GM19397 (cell line): ENCODE measurements at regions not wholly inside any gene's neighbourhood (a gene's known extent, or its start where the extent isn't known, plus 50 kb on each side); places are given as distances from the start of the nearest gene placed in this dataset.
"Not testable (repeated sequence)": the region's sequence is repeated elsewhere in the genome, so short reads cannot be mapped to it uniquely, and the experiment has no call there.

Source experiments
- ATAC-seq: cut with Tn5 transposase; IDR thresholded peaks from one replicate; pipeline ENCODE4 v1.9.1; 2021; ENCODE audit warnings: mild to moderate bottlenecking, moderate library complexity; ENCODE audit not compliant: unreplicated experiment

GRCh38 chr11:130979386-130979972 is 63.2 kb upstream of the SNX19 start:
- ATAC-seq, result no peak

DNA sequence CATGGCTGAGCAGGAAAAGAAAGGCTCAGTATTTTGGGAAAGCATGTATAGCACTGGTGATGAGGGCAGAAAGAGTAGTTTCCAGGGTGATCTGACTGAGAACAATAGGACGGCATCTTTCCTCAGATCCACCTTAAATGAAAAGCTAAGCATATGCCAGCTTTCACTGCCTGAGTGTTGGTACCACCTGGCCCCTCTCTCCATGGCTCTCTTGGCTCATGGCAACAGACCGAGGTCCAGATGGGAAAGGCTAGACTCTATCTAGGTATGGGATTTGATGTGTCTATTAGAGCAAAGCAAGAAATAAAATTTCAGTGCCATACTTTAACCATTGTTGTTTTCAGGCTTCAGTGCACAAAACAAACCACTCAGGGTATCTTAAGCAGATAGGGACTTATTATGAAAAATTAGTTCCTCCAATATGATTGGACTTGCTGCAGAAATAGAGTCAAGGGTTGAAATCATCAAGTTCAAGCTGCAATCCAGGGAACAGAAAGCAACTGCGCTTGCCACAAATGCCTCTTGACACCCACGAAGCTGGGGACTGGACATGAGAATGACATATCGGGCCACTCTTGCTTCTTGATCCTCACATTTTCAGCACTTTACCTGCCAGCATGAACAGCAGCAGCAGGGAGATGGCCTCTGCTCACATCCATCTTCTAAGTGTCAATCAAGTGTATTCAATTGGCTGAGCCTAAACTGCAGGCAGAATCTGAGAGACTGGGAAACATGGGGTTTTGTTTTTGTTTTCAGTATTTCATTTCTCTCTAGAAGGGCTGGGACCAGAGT is 64.0 kb upstream of the SNX19 start:
- ATAC-seq, result no peak

DNA sequence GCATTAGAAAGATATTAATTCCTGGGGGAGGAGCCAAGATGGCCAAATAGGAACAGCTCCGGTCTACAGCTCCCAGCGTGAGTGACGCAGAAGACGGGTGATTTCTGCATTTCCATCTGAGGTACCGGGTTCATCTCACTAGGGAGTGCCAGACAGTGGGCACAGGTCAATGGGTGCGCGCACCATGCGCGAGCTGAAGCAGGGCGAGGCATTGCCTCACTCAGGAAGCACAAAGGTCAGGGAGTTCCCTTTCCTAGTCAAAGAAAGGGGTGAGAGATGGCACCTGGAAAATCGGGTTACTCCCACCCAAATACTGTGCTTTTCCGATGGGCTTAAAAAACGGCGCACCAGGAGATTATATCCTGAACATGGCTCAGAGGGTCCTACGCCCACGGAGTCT is 68.0 kb upstream of the SNX19 start:
- not testable (repeated sequence) for ATAC-seq

DNA sequence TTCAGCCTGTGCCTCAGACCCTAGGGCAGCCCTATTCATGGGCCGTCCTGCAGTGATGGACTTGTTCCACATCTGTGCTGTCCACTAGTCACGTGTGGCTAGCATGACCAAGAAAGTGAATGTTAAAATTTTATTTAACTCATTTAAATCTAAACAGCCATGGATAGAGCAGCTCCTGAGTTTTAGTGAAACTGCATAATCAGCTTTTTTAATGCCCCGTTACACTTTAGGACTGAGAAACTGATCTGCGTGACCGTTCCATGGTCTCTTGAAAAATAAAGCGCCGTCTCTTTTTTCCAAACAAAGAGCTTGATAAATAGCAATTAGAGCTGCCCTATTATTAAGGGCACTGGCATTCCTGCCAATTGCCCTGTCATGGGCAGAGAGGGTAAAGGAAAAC is 76.5 kb upstream of the SNX19 start:
- ATAC-seq, result no peak

- ATAC-seq, result no peak
Measured at GRCh38 chr11:130994043-130994442, 77.8 kb upstream of the SNX19 start.

DNA sequence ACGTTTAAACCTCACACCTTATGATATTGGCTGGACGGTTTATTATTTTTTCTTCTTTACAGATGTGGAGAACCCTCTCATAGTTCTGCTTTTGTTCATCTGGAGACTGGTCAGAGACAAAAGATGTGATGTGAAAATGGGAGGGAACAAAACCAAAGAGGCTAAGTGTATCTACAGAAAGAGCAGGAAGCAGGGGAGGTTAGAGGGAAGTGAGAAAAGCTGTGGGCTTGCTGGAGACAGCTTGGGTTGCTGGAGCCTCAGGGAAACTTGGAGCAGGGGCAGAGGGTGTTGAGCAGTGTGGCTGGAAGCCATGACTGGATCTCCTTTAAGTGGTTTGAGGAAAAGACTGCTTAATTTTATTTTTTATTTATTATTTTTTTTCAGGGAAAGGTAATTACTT is 79.0 kb upstream of the SNX19 start:
- no peak for ATAC-seq

DNA sequence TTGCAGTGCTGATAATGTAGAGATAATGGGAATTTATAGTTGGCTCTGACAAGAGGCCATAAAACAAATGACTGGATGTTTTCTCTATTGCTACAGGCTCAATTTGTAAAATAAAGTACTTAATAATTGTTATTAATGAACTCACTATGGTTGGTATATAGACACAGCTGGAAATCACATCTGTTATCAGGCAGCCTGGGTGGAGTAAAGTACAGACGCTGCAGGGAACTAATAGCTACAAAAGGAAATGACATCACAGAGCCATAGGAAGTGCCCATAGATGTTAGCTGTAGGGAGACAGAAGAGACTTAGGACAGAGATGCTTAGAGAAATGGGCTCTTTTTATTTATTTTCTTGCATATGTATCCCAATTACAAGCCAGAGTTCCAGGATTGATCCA is 81.0 kb upstream of the SNX19 start:
- no peak for ATAC-seq

GRCh38 chr11:130999086-130999485 is 82.8 kb upstream of the SNX19 start:
- no peak for ATAC-seq

DNA sequence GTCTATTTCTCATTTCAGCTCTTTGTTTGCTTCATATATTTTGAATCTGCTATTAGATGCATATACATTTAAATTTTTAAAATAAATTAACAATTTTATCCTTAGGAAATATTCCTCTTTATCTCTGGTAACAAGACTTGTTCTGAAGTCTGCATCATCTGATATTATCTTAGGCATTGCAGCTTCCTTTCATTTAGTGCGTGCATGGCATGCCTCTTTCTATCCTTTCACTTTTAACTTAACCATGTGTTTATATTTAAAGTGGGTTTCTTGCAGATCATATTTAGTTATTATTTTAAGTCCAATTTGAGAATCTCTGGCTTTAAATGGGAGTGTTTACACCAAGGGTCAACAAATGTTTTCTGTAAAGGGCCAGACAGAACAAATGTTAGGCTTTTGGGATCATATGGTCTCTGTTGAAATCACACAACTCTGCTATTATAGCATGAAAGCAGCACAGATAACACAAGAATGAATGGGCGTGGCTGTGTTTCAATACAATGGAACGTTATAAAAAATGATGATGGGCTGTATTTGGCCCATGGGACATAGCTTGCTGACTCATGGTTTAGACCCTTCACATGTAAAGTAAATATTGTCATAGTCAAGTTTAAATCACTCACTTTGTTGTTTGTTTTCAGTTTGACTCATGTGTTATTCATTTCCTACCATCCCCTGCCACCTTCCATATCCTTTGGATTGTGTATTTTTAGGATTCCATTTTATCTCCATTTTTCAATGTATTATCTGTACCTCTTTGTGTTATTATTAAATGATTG is 83.9 kb upstream of the SNX19 start:
- no peak for ATAC-seq

GRCh38 chr11:131002145-131002544 is 85.9 kb upstream of the SNX19 start:
- no peak for ATAC-seq

DNA sequence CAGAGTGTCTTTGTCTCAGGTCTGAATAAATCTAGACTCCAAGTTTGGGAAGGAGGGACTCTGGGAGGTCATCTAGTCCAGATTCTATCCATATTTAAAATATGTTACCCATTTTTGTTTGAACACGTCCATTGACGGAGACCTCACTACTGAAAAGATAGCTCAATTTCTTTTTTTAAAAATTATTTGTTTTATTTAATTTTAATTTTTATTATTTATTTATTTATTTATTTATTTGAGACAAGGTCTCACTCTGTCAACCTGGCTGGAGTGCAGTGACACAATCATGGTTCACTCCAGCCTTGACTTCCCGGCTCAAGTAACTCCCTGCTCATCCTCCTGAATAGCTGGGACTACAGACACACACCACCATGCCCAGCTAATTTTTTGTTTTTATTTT is 89.5 kb upstream of the SNX19 start:
- no peak for ATAC-seq

DNA sequence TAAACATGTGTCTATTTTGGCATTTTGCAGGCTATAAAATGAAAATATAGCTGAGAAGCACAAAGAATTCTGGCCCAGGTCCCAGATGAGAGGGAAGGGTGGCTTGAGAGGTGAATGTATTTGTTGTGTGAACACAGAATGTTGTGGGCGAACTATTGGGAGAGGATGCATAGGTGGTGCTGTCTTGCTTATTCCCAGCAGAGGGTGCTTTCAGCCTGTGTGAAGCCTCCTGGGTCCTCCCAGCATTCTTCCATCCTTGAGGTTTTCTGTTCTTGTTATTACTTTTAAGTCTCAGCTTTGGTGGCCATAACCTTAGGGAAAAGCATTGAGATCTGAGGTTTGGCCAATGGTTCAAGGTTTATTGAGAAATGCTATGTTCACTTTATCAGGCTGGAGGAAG is 108.7 kb upstream of the SNX19 start:
- ATAC-seq, result no peak

DNA sequence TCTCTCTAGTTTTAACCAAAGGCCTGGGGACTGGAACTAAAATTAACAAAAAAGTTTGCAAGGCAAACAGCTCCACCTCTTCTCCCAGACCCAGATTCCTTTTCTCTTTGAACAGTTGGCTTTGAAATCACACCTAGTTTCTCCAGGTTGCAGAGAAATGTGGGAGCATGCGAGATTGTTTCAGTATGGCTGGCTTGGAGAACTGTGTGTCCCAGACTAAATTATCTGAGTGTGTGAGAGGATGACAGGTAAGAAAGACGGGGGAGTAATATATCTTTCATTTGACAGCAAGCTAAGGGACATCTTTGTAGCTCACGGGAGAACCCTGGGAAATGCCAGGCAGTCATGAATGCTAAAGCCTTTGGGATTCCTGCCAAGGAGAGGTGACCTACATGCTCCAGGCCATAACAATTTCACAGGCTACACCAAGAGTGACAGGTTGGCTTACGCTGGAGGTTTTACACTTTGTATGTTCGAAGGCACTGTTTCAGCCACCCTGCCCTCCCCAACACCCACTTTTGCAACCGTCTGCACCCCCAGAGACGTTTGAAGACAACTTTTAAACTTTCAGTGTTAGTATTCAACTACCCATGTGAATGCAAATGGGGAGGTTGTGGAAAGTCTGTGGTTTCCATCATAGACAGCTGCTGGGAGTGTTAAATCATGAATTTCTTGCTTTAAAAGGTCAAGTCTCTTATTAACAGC is 109.3 kb upstream of the SNX19 start:
- ATAC-seq, result peak; percentile 71

DNA sequence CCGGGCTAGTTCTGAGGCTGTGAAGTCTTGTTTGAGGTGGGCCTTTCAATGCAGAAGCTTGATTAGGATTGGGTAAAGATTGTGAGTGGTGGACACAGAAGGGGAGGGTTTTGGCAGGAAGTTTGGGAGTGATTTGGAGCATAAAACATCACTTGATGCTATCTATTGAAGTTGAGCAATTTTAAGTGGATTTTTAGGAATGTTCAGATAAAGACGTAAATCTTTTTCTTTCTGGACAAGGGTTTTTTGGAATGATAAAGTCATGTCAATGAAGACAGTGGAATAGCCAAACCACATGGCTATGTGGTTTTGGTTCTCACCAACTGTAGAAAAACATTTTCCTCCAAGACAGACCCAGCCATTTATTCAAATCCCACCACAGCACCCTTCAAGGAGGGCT is 111.2 kb upstream of the SNX19 start:
- ATAC-seq, result no peak

DNA sequence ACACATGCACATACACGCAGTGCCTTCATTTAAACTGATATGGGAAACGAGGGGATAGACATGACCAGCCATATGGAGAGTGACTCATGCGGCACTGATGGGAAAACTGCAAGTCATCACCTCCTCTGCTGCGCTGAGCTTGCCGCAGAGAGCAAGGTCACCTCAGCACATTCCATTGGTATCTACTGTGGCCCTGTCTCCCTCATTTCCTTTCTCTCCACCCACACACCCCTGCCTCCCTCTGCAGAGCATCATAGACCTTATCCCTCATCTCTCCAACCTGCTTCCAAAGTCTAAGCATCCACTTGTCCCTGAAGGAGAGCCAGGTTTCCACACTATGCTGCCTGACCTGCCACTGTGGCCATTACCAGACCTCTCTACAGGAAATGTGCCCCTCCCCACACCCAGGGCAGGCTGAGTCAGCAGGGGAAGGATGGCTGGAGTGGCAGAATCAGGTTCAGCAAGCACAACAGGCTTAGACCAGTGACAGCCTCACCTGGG is 116.9 kb upstream of the SNX19 start:
- ATAC-seq, result no peak

DNA sequence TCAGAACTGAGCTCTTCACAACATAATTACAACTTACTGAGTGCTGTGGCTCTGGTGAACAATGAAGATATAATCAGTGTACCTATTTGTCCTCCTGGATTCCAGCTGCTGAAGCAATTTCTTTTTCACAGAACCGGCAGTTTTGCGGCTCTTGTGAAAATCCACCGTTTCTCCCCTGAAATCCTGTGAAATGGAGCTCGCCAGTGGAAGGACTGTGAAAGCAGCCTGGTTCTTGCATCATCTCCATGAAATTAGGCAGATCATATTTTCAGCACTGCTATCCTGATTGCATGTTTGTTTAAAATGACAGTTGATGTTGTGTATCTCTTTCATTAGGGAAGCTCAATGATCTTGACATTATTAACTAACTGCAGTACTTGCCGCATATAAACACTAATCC is 120.2 kb upstream of the SNX19 start:
- no peak for ATAC-seq

DNA sequence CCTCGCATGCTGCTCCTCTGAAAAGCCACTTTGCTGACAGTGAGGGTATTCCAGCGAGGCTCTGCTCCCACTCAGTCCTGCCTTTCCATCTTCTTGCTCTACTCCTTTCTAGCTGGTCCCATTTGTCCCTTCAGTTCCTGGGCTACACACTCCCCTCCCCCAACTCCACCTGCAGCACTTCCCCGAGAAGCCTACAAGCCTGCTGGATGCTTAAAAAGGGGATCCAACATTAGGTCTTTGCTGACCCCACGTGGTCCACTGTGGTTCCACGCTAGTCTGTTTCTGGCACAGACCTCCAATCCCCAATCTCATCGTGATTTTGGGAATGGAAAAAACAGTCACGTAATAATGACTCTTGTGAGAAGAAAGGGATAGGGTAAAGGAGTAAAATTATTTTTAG is 121.6 kb upstream of the SNX19 start:
- ATAC-seq, result no peak

DNA sequence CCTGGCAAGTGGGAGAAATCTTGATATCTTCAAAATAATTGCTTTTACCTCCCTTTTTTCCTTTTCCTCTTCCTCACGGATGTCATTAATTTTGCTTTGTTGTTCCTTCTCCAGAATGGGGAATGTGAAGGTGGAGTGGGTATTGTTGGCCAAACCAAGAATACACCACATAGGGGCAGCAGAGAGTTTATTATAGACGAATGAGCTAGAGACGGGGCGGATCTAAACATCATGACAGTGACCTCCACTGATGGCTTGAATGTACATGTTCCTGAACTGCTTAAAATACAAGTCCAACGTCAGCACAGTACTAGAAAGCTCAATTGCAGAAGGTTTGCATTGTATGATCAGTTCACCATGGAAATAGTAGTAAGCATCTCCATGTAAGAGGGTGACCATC is 122.3 kb upstream of the SNX19 start:
- ATAC-seq, result no peak

GRCh38 chr11:131041331-131042040 is 125.2 kb upstream of the SNX19 start:
- ATAC-seq, result no peak

- no peak for ATAC-seq
Measured at GRCh38 chr11:131042041-131042390, 125.7 kb upstream of the SNX19 start.

DNA sequence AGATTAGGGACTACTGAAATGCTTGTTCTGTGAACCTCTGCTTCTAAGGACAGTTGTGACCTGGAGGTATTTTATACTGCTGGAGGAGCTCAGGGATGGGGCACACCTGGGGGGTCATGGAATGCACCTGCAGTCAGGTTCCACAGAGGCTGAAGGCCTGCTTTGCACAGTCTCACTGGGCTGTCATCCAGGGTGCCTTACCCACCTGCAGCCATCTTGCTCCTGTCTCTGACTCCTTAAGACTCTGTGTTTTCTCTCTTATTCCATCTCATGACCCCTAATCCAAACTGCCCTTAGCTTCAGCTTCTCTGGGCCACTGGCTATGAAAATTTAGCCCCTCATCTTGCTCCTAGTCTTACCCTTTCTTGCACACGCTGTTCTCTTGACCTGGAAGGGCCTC is 127.0 kb upstream of the SNX19 start:
- no peak for ATAC-seq
